ENCODE measurements at regions not wholly inside any gene's neighbourhood (a gene's known extent, or its start where the extent isn't known, plus 50 kb on each side); places are given as distances from the start of the nearest gene placed in this dataset.
"Not testable (repeated sequence)": the region's sequence is repeated elsewhere in the genome, so short reads cannot be mapped to it uniquely, and the experiment has no call there.

DNA sequence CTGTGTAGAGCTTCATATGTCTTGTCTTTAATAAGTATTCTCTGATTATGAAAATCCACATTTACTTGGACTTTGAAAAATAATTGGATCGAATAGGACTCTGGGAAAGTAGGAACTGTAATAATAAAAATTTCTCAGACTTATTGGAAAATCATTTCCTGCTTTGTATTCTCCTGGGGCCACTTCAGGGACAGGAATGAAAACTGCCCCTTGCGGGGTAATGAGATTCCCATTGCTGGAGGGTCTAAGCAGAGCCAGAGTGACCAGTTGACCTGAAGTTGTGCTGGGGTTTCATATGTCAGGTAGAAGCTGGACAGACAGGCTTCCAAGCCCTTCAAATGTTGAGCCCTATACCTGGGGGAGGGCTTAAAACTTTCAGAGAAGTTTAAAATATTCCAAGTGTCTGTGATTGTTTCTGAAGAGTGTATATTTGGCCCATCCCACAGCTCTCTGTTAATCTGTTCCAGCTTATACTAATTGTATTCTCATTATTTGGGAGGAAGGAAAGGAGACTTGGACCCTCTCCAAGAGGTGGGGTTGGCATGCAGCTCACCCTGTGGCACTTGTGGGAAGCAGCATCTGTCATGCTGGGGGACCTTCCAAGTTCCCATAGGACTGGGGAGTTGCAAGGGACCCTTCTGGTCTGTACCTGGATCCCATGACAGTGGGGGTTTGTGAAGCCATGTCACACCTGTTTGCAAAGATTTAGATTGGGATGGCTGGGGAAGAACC is 268.7 kb upstream of the ATP5MC3 start:
- no peak for DNase-seq

DNA sequence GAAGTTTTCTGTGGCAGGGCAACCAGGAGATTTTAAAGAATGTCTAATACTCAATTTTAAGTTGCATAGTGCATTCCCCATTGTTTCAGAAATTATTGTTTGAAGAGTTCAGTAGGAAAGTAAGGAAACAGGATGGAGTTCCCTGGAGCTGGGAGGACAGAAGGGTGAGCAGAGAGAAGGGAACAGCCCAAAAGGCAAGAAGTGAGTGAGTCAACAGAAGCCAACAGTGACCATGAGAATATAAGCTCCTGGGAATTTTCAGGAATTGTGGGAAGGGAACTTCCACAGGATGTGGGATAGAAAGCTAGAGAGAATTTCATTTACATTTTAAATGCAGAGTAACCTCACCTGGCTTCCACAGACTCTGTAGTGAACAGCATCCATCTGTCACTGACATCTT is 268.1 kb upstream of the ATP5MC3 start:
- DNase-seq, result no peak

DNA sequence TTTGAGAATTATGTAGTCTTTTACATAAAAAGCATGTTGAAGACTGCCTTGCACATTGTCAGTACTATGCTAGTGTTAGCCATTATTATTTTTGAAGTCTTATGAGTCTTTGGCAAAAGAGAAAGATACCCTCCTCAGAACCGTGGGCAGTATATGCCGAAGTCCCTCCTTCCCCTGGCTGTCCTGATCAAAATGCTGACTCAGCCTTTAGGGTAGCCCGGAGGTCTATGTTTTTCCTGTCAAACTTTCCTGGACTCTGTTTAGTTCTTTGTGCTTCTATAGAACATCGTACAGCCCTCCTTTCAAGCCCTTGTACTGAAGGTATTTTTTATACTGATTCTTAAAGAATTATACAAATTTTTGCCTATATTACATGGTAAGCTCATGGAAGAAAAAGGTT is 264.7 kb upstream of the ATP5MC3 start:
- no peak for DNase-seq

DNA sequence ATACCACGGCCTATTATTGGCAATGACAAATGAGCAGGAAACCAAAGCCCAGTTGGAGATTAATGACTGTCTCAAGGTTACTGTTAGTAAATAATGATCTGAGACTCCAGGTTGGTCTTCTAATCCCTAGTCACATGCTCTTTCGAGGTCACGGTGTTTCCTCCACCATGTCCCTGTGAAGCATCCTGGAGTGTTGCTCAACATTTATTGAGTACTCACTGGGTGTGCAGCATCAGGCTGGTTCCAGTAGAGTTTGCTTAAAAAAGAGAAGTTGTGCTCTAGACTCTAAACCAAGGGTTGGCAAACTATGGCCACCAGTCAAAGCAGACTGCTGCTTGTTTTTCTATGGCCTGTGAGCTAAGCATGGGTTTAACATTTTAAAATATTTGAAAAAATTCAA is 263.8 kb upstream of the ATP5MC3 start:
- DNase-seq, result no peak

- DNase-seq, result no peak
Observed at GRCh38 chr2:175442441-175442840, 260.9 kb upstream of the ATP5MC3 start.

- DNase-seq, result no peak
Observed at GRCh38 chr2:175441181-175441761, 259.8 kb upstream of the ATP5MC3 start.

- DNase-seq, result no peak
Observed at GRCh38 chr2:175439416-175439815, 257.9 kb upstream of the ATP5MC3 start.

- no peak for DNase-seq
Observed at GRCh38 chr2:175437167-175437566, 255.7 kb upstream of the ATP5MC3 start.

- no peak for DNase-seq
Observed at GRCh38 chr2:175436076-175436475, 254.6 kb upstream of the ATP5MC3 start.

DNA sequence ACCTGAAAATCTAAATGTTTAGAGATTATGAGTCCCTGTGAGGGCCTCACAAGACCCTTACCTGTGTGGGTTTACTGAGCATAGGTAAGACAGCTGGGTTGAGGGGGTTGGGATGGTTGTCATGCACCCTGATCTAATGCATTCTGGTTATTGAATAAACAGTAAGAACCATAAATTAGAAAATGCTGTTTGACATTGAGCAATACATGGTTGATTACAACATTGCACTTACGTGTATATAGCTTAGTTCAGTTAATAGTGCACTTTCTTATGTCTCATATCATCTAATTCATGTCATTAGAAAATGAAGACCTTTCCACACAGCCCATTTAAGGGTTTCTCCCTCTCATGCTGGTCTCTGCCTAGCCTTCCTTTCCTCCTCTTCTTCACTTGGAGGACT is 253.5 kb upstream of the ATP5MC3 start:
- DNase-seq, result no peak

GRCh38 chr2:175432793-175433192 is 251.3 kb upstream of the ATP5MC3 start:
- no peak for DNase-seq

- DNase-seq, result no peak
Observed at GRCh38 chr2:175432021-175432420, 250.5 kb upstream of the ATP5MC3 start.

- DNase-seq, result no peak
Observed at GRCh38 chr2:175431101-175431946, 249.8 kb upstream of the ATP5MC3 start.

- DNase-seq, result no peak
Observed at GRCh38 chr2:175430236-175430635, 248.7 kb upstream of the ATP5MC3 start.

GRCh38 chr2:175418224-175418835 is 236.8 kb upstream of the ATP5MC3 start:
- no peak for DNase-seq

GRCh38 chr2:175414882-175415487 is 233.5 kb upstream of the ATP5MC3 start:
- DNase-seq, result no peak

- no peak for DNase-seq
Observed at GRCh38 chr2:175414191-175414881, 232.8 kb upstream of the ATP5MC3 start.

- DNase-seq, result not testable (repeated sequence)
Observed at GRCh38 chr2:175410941-175411340, 229.4 kb upstream of the ATP5MC3 start.

- DNase-seq, result no peak
Observed at GRCh38 chr2:175404839-175405238, 223.3 kb upstream of the ATP5MC3 start.

- no peak for DNase-seq
Observed at GRCh38 chr2:175403599-175404221, 222.2 kb upstream of the ATP5MC3 start.

DNA sequence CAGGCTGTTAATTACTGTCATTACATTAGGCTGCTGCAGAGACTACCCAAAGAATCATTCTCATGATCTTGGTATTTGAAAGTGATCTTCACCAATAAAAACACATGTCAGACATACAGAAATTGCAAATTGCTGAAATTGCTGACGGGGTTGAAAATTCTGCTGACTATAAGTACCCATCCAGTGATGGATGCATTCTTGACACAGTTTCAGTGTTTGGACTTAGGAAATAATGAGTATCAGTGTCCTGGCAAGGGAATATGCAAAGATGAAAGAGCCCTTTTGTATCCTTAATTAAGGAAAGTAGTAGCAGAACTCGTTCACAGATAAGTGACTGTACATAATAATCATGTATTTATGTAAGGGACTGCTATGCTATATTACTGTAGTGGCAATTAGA is 221.1 kb upstream of the ATP5MC3 start:
- DNase-seq, result no peak

DNA sequence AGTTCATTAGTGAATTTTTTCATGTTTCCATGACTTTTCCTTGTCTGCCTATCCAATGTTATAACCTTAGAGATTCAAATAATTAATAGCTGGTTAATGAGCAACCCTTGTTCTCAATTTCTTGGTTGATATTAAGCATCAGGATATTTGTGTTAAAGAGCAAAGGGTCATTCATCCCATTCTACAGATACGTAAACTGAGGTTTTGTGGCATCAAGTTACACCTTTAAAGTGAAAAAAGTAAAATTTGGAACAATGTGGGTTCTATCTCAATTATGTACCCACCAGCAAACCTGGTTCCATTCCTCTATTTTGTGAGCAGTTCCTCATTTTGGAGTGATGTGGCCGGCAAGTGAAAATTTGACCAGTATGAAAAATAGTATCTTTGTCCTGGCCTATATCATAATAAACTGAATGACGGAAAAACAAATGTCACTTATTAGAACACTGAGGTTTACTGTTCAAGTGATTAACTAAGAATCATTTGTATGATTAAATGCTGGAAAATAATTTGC is 220.5 kb upstream of the ATP5MC3 start:
- DNase-seq, result no peak

Data from hippocampal formation (tissue), 2 donors.